Upper lobe of right lung (tissue), 1 donor: ENCODE measurements at regions not wholly inside any gene's neighbourhood (a gene's known extent, or its start where the extent isn't known, plus 50 kb on each side); places are given as distances from the start of the nearest gene placed in this dataset.

Source experiments
- ATAC-seq: fragments of 200-7000 bp; cut with Tn5 transposase; one replicate; pipeline ENCODE4 v1.9.1; 2020; ENCODE audit warnings: mild to moderate bottlenecking, moderate library complexity
- DNase-seq: peaks from one replicate; pipeline ENCODE4 v3.0.0-alpha.2; 2020
- H3K27ac ChIP-seq: fragments of 200-600 bp; one replicate; pipeline ENCODE4 v1.8.0; 2022
- H3K27me3 ChIP-seq: fragments of 200-600 bp; one replicate; pipeline ENCODE4 v1.8.0; 2022; ENCODE audit warnings: mild to moderate bottlenecking
- H3K36me3 ChIP-seq: fragments of 200-600 bp; one replicate; pipeline ENCODE4 v1.8.0; 2022
- H3K4me1 ChIP-seq: fragments of 200-600 bp; one replicate; pipeline ENCODE4 v1.8.0; 2022
- H3K4me3 ChIP-seq: fragments of 200-600 bp; one replicate; pipeline ENCODE4 v1.8.0; 2022; ENCODE audit warnings: mild to moderate bottlenecking
- H3K9me3 ChIP-seq: fragments of 200-600 bp; one replicate; pipeline ENCODE4 v1.8.0; 2022
- intact Hi-C: fragments of 100-400 bp; cut with DNase I; formaldehyde crosslinking; loops from one replicate; pipeline ENCODE4 v1.11.0; 2022
- TF ChIP-seq, protein P1 (sequence below): fragments of 200-600 bp; IDR thresholded peaks from one replicate; pipeline ENCODE4 v1.8.0; 2022; ENCODE audit warnings: antibody characterized with exemption
- donor health status: DM: no; HTN: yes; CAD: no; lungs with severe emphysema.

DNA sequence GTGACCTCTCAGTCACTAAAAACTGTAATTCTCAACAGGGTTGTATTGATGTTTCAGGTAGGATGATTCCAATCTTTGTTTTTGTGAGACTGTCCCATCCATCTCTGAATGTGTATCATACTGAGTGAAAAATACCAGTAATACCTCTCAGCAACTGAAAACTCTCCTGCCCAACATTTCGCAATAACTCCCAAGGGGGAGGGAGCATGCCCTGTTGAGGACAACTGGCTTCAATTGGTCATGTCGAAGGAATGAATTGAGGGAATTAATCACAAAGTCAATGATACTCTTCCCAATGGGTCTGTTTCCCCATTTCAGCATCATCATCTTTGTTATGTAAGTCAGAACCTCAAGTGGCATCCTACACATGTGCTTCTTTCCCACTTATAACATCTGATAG lies 102.4 kb upstream of the E2F7 start:
- no peak overlapping the region for H3K27ac ChIP-seq
- no peaks in the 10 kb centered on the region for H3K36me3 ChIP-seq
- intact Hi-C loops: no loop called here
- ATAC-seq: no peak
- no peaks in the 10 kb centered on the region for H3K27me3 ChIP-seq
- no peaks in the 10 kb centered on the region for H3K4me1 ChIP-seq
- TF ChIP-seq, protein P1, sequence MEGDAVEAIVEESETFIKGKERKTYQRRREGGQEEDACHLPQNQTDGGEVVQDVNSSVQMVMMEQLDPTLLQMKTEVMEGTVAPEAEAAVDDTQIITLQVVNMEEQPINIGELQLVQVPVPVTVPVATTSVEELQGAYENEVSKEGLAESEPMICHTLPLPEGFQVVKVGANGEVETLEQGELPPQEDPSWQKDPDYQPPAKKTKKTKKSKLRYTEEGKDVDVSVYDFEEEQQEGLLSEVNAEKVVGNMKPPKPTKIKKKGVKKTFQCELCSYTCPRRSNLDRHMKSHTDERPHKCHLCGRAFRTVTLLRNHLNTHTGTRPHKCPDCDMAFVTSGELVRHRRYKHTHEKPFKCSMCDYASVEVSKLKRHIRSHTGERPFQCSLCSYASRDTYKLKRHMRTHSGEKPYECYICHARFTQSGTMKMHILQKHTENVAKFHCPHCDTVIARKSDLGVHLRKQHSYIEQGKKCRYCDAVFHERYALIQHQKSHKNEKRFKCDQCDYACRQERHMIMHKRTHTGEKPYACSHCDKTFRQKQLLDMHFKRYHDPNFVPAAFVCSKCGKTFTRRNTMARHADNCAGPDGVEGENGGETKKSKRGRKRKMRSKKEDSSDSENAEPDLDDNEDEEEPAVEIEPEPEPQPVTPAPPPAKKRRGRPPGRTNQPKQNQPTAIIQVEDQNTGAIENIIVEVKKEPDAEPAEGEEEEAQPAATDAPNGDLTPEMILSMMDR: no peak
- H3K9me3 ChIP-seq: no peaks in the 10 kb centered on the region
- no peak for DNase-seq
- H3K4me3 ChIP-seq: no peak overlapping the region

DNA sequence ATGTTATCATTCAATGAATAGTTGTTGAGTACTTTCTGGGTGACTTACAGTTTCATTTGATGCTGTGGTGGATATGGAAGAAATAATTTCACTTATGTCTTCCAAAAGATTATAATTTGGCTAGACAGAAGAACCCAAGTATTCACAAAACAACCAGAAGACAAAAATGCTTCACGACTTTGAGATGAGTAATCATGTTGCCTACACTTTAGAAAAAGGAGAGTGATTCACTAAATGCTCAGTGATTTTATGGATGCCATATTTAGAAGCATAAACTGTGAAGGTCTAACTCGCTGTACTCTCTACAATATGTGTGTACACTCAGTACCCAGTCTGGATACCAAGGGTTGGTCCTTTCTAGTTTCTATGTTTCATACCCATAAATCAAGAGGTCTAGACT lies 101.3 kb upstream of the E2F7 start:
- Histone ChIP-seq H3K9me3 (no peaks in the 10 kb centered on the region), H3K27ac (no peak overlapping the region), H3K27me3 (no peaks in the 10 kb centered on the region), H3K36me3 (no peaks in the 10 kb centered on the region), H3K4me3 (no peak overlapping the region), H3K4me1 (no peaks in the 10 kb centered on the region)
- DNase-seq (no peak), ATAC-seq (no peak)
- intact Hi-C loops: no loop called here
- TF ChIP-seq, protein P1: no peak

DNA sequence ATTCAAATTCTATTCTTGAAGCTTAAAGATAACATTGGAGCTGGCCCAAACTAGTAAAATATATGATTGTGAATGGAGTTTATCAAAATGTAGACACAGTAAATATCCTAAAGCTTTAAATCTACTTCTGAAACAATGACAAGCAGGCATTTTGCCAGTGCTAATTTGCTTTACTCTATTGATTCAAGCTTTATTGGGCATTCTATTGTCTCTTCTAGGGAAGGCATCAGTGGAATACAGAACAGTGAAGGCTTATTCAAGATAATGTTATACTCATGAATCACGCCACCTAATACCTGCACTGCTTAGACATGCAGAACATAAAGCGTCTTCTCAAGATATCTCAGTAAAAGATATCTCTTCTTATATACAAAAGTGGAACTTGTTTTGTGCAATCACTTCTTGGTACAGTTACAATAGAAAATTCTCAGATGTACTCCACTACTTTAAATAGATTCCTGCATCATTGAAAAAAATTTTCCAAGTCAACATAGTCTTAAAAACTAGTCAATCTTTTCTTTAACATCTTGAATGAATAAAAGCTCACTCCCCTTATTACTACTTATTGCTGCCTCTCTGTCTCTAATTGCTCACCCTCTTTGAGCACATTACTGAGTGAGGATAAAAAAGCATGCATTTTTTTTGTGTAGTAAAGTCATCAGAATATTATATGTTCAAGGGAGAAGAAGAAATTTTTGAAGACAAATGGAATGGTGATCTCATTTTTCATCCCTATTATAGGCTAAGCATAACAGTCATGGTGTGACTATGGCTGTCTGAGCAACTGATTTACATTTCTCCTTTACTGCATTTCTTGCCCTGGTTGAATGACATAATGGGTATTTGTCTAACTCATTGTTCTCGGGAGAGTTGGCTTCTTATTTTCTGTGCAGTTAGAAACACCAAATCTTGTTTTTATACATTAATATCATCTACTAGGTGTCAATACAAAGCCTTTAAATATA lies 98.0 kb upstream of the E2F7 start:
- intact Hi-C loops: no loop called here
- no peak for ATAC-seq
- no peaks in the 10 kb centered on the region for H3K9me3 ChIP-seq

DNA sequence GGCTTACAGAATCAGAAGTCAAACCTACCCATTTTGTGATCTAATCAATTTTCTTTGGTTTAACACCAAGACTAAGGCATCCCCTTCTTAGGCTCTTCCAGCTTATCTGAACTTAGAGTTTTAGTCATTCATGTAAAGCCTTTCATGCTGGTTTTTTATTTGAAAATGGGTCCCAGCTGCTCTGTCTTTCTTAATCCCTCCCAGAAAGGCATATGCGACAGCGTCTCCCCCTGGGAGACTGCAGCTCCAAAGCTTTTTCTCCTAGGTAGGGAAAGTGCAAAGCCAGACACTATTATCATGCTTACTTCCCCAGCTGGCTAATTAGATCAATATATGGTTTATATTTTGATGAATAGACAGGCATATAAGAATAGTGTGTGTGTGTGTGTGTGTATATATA lies 96.6 kb upstream of the E2F7 start:
- intact Hi-C loops: no loop called here
- H3K36me3 ChIP-seq: no peaks in the 10 kb centered on the region
- TF ChIP-seq, protein P1: no peak
- H3K9me3 ChIP-seq: no peaks in the 10 kb centered on the region
- no peak for ATAC-seq
- no peaks in the 10 kb centered on the region for H3K27me3 ChIP-seq
- H3K4me1 ChIP-seq: no peaks in the 10 kb centered on the region
- no peak overlapping the region for H3K4me3 ChIP-seq
- DNase-seq: no peak
- H3K27ac ChIP-seq: no peak overlapping the region

More for the DNA sequence above, 98.0 kb upstream of the E2F7 start:
- H3K4me1 ChIP-seq: no peaks in the 10 kb centered on the region
- H3K4me3 ChIP-seq: no peak overlapping the region
- no peaks in the 10 kb centered on the region for H3K27me3 ChIP-seq
- H3K27ac ChIP-seq: no peak overlapping the region
- DNase-seq: no peak
- no peaks in the 10 kb centered on the region for H3K36me3 ChIP-seq
- TF ChIP-seq, protein P1: no peak

DNA sequence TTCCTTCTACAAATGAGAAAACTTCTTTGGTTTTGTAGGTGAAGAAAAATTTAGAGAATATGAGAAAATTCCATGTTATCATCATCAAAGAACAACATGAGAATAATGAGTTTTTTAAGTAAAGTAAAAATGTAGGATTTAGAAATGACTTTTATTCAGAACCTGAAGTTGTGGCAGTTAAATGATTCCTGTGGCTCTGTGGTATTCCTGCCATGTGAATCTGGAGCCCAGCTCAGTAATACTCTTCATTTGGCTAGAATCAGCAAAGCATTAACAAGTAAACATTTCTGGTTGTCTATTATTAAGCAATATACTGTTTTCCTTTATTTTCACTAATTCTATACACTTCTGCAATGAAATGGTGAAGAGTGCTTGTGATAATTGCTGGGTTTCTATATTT lies 95.6 kb upstream of the E2F7 start:
- intact Hi-C loops: no loop called here
- no peaks in the 10 kb centered on the region for H3K4me1 ChIP-seq
- DNase-seq (no peak), ATAC-seq (no peak)
- no peak overlapping the region for H3K27ac ChIP-seq
- TF ChIP-seq, protein P1: no peak
- no peak overlapping the region for H3K4me3 ChIP-seq
- no peaks in the 10 kb centered on the region for H3K36me3 ChIP-seq
- H3K27me3 ChIP-seq: no peaks in the 10 kb centered on the region
- H3K9me3 ChIP-seq: no peaks in the 10 kb centered on the region
